Activated CD4-positive, alpha-beta T cell treated with anti-CD3 and anti-CD28 coated beads, Interleukin-2, amount 50 U/mL, for 48 hours (primary cell): ENCODE measurements at regions not wholly inside any gene's neighbourhood (a gene's known extent, or its start where the extent isn't known, plus 50 kb on each side); places are given as distances from the start of the nearest gene placed in this dataset.
"Not testable (repeated sequence)": the region's sequence is repeated elsewhere in the genome, so short reads cannot be mapped to it uniquely, and the experiment has no call there.

ENCODE experiments used
- DNase-seq, 2 experiments: peaks; one replicate each; pipeline ENCODE4 v3.0.0-alpha.2; 2020

DNA sequence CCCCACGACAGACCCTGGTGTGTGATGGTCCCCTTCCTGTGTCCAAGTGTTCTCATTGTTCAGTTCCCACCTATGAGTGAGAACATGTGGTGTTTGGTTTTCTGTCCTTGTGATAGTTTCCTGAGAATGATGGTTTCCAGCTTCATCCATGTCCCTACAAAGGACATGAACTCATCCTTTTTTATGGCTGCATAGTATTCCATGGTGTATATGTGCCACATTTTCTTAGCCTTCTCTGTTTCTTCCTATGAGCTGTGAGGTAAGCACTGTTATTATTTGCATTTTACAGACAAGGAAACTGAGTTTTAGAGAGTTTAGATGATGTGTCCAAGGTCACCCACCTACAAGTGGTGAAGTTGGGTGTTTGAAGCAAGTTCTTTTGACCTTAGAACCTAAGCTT, 51.1 kb upstream of the BNC1 start:
- not testable (repeated sequence) for DNase-seq

DNA sequence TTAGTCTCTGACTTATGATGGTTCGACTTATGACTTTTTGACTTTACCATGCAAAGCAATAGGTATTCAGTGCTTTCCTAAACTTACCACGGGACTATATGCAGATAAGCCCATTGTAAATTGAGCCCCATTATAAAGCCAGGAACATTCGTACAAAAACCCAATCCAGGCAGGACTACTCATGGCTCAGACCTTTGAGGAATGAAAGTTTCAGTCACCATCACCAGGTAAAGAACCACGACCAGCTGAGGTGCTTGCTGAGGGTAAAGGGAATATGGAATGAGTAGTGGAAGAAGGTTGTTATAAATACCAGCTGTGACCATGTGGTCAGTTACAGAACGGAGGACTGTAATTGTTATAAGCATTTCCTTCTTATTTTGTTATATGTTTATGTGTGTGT, 54.9 kb upstream of the BNC1 start:
- no peak for DNase-seq

DNA sequence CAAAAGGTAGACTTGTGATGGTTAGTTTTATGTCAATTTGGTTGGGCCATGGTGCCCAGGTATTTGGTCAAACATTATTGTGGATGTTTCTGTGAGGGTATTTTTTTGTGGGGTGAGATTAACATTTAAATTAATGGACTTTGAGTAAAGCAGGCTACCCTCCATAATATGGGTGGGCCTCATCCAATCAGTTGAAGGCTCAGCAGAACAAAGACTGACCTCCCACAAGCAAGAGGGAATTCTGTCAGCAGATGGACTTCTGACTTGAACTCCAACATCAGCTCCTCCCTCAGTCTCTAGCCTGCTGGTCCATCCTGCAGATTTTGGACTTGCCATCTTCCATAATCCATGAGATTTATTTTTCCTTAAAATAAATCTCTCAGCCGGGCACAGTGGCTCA, 55.6 kb upstream of the BNC1 start:
- DNase-seq: no peak

DNA sequence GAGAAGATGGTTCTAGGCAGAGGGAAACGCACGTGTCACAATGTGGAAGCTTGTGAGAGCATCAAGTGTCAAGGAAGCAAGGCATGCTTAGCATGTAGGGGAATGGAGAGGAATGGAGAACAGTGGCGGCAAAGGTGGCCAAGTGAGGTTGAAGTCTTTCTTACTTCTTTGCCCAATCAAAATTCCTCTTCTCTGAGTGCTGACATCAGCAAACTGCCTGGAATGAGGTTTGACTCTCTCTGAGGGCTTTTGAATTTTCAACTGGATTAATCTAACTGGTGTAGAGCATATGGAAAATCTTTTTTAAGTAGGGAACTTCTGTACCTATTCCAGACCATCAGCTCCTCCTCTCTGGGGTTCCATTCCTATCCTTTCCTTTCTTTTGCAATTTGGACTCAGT, 61.9 kb upstream of the BNC1 start:
- no peak for DNase-seq

DNA sequence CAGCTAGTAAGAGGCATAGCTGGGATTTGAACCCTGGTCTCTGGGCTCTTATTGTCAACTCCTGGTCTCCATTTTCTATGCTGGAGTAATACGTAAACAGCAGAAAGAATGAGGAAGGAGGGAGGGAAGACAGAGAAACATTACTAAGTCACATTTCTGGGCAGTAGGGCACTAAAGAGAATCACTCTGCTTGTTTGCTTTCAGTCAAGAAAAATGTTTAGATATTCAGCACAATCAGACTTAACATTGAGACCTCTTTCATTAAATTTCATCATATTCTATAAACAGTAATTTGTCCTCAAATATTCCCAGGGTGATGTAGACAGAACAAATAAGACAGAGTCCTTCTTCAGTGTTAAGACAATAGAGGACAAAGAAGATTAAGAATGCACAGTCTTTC, 67.7 kb upstream of the BNC1 start:
- DNase-seq: no peak

DNA sequence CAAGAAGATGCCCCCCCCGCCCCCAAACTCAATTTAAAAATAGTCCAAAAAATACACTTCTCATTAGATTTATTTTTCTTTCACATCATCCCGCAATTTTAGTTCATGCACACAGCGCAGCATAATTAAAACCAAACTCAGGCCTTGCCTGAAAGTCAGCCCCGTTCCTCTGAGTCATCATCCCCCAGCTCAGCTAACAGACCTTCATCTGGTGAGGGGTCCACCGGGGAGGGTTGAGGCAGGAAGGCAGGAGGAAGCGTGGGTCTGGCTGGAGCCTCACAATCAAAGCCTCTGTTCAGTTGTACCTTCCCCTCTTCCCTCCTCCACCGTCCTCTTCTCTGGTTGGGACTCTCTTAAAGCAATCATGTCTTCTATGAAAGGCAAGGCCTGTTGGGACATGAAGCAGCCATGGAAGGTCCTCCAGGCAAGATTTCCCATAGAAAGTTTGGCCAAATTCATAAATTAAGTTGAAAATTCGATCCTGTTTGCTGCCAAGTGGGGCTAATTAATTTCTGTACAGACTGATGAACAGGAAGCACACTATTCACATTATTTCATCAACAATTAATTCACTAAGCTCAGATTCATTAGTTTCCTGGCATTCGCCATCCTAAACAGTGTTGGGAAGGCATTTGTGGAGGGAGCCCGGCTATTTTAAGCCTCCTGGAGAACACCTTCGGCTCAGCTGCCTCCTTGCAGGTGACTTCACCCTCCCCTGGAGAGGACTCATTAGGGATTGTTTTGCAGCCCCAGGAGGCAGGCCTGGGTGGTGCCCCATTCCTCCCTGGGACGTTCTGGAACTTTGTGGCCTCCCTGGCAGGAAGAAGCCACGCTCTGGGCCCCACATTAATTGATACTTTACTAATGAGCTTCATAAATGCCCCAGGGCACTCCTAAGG, 72.3 kb upstream of the BNC1 start:
- DNase-seq: no peak

DNA sequence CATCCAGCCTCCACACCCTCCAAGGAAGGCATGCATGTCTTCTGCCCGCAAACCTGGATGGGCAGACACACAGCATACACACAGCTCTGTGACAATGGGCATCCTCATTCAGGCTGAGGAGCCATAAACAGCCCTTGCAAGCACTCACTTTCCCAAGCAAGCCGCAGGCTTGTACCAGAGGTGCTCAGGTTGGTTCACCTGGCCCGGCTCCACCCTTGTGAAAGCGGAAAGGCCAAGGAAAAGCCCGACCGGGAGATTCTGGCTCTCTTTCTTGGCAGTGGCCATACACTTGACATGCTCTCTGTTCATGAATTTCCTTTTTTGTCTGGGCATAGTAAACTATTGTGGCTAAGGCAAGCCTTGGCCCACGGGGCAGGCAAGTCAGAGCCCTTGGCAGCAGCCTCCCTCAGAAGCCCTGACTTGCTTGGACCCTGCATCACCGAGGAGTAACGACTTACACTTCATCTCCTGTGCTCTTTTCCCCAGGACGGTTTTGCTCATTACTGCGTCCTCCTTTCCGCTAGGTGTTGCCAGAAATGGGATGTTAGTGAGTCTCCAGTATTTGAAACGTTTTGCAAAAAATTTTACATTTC, 74.6 kb upstream of the BNC1 start:
- no peak for DNase-seq

DNA sequence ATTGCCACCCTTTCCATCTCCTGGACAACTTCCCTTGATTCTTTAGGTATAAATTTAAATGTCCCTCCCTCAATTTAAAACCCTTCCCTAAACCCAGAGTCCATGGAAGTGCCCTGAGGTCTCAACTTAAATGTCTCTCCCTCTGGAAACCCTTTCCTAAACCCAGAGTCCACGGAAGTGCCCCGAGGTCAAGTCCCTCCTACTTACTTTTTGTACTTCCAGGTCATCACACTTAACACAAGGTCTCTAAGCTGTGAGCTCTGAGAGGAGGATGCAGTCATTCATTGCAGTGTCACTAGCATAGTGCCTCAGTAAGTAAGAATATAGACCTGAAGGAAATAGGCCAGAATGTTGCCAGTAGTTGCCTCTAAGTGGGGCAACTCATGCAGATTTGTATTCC, 78.2 kb upstream of the BNC1 start:
- DNase-seq: no peak

DNA sequence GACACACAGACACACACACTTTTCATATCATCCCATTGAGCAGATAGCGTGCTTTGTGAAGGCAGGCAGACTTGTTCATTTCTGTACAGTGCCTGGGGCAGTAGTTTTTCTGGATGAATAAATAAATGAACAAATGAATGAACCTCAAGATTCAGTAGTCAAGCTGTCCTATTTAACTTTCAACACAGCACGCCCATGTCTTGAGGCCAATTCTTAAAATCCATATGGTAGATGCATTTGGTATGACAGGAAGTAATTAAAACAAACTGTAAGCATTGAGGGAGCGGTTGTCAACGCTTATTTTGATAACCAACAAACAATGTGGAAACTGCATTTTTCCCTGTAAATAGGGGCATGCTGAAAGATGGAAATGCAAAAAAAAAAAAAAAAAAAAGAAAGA, 80.0 kb upstream of the BNC1 start:
- DNase-seq: no peak

DNA sequence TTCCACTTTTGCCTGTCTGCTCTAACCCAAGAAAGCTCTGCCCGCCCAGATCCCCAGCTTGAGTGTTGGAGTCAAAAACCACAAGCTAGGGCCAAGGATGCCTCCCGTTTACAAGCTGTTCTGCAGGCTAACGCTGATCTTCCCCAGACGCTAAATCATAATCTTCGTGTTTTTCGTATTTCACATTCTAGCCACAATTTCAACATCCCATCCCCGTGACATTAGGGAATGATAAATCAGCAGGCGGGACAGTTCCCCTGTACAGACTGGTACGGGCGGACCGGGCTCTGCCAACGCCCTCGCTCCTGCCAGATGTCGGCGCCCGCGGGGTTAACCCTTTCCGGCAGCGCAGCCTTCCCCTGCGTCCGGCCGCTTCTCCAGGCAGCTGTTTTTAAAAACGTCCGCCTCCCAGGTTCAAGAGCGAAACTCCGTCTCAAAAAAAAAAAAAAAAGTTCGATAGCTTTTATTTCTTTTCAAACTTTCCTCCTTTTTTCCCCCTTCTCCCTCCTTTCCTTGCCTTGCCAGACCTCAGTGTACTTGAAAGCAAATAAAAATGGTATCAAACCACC, 81.0 kb upstream of the BNC1 start:
- DNase-seq: peak; percentile 20 to 27

DNA sequence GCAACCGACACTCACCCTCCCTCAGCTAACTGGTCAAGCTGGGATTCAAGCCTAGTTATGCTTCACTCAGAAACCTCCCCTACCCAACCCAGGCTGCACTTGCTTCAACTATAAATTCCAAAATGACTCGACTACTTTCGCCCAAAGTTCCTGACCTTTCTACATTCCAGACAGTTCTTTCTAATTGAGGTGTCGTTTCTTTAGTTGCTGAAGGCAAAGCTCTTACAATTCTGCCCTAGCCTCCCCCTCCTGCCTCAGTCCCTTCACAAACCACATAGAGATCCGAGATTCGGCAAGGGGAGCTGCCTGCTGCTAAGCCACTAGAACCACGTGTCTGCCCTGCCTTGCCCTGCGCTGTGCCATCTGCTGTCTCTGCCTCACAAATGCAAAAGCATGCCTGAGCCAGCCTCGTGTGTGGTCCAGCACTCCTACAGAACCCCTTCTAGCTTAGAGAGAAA, 74.7 kb upstream of the SH3GL3 start:
- DNase-seq: no peak

DNA sequence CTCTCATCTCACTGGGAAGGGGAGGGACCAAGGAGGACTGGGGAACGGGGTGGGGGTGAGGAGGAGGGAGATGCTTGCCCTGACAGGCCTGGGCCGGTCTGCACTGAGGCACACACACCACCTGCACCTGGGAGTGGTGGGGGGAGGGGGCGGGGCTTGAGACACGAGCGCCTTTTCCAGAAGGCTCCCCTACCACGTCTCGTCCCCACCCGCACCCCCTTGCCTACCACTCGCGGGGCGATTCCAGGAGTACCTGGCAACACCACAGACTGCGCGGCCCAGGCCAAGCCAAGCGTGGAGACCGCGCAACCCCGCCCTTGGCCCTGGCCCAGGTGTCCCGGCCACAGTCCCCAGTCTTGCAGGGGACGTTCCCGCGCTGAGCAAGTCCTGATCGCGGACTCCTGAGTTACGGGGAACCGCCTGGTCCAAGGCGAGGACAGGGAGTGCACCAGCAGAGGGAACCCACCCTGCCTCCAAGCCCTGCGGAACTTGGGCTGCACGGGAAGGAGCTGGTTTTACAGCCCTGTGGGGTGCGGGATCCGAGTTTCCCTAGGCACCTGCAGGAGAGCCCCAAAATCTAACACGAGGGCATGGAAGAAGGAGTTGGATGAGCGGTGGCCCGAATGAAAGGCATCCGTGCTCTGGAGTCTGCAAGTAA, 68.1 kb upstream of the SH3GL3 start:
- no peak for DNase-seq

DNA sequence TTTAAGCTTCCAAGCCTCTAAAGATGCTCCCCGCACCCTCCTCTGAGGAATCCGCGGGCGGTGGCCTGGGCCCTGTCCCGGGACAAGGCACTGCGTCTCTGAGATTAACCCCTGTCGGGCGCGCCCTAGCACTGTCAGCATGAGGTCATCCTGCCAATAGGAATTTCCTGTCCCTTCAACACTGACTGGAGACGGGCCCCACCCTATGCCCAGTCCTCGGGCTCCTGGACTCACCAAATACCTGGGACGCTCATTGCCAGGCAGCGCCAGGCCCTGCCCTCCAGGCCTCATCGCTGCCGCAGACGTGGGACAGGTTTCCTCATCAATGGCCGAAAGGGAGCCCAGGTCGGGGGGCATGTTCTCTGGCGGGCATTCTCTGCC, 67.6 kb upstream of the SH3GL3 start:
- no peak for DNase-seq

DNA sequence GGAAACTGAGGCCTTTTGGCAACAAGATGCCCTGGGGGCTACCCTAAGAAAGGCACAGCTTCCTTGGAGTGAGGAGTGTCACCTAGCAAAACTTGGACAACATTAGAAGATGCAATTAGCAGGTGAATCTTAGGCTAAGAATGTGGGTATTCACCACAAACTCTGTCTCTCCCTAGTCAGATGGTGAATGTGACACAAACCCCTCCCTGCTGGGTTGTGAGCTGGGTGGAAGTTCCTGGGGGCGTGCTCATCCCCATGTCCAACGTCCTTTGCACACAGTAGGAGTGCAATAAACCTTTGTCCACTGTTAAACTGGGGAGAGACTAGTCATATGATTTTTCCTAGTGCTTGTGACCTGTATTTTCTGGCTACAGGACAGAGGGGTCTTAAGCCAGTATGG, 67.1 kb upstream of the SH3GL3 start:
- DNase-seq: no peak

DNA sequence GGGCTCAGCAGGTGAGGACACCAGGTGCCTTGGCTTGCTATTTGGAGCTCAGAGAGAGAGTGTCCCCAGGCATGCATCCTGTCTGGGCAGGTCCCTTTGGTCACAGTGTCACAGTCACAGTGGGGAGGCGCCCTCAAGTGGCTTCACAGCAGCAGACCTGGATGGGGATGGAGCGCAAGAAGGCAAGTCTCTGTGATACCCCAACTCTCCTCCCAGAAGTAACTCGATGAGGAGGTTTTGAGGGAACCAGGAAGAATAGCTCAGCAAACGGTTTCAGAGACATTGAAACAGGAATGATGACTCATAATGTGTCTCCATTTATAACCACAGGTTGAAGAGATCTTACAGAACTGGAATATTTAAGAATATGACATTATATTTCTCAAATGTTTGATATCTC, 66.5 kb upstream of the SH3GL3 start:
- DNase-seq: peak; percentile 24 to 46

DNA sequence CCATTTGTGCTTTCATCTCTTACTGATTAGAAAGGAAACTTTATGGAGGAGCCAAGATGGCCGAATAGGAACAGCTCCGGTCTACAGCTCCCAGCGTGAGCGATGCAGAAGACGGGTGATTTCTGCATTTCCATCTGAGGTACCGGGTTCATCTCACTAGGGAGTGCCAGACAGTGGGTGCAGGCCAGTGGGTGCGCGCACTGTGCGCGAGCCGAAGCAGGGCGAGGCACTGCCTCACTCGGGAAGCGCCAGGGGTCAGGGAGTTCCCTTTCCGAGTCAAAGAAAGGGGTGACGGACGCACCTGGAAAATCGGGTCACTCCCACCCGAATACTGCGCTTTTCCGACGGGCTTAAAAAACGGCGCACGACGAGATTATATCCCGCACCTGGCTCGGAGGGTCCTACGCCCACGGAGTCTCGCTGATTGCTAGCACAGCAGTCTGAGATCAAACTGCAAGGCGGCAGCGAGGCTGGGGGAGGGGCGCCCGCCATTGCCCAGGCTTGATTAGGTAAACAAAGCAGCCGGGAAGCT, 63.5 kb upstream of the SH3GL3 start:
- not testable (repeated sequence) for DNase-seq

DNA sequence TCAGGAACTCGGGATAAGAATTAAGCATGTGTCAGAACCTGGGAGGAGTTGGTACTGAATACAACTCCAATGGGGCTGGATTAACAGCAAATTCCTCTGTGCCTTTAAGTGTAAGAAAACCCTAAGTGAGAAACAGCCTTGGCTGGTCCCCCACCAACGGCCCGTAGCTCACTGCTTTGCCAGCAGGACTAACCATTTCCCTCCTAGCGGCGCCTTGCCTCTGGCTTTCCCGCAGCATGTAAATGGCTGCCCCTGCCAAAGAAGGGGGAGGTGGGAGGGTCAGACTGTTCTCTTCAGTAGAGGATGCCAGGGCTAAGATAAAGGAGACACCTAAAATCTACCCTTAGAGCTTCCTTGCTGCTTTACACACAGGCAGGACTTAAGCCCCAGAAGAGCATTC, 51.0 kb upstream of the SH3GL3 start:
- DNase-seq: no peak
